HepG2 (cell line): ENCODE measurements at regions not wholly inside any gene's neighbourhood (a gene's known extent, or its start where the extent isn't known, plus 50 kb on each side); places are given as distances from the start of the nearest gene placed in this dataset.

Experiments
- ATAC-seq: fragments of 200-7000 bp; cut with Tn5 transposase; 3 replicates; pipeline ENCODE4 v1.9.1; 2020; ENCODE audit warnings: mild to moderate bottlenecking, moderate library complexity
- BruUV-seq: library from RNA; stranded (reverse); fragments of 400-500 nt; replicated peaks from 2 replicates; lab custom pipeline; 2021; lab: Mats Ljungman, UMichigan
- CTCF ChIA-PET: fragments of 300-600 bp; formaldehyde crosslinking; extraction: SDS; loops from one replicate; lab custom pipeline; 2021; ENCODE audit warnings: low total read pairs, inconsistent platforms, low intra/inter-chr PET ratio; lab: Yijun Ruan, JAX
- POLR2A ChIA-PET: fragments of 350-600 bp; sonication (Branson Sonifier 250); formaldehyde crosslinking; loops from one replicate; lab custom pipeline; 2020; ENCODE audit warnings: antibody characterized with exemption, inconsistent platforms; lab: Yijun Ruan, JAX
- DNase-seq: peaks from one replicate; pipeline ENCODE4 v3.0.0-alpha.2; 2015; ENCODE audit warnings: low spot score
- FAIRE-seq: peaks from 3 replicates; lab custom pipeline; 2011; peaks lifted over from hg19 to GRCh38; lab: Jason Lieb, UNC
- H2AFZ ChIP-seq: one replicate; pipeline ENCODE4 v1.6.1; 2011; ENCODE audit warnings: low read length, inconsistent platforms
- H3K27ac ChIP-seq: fragments of 300-600 bp; 3 replicates; pipeline ENCODE4 v1.8.0; 2011; ENCODE audit warnings: mixed run types, mild to moderate bottlenecking, mixed read lengths, low read length, inconsistent platforms; ENCODE audit not compliant: insufficient read depth; ENCODE audit errors: extremely low read length
- H3K27me3 ChIP-seq, 2 experiments: fragments of 200-600 bp in 1 of 2; 2 replicates in 1 of 2; 3 replicates in 1 of 2; pipeline versions ENCODE4 v1.6.0 to v1.8.0; 2011; ENCODE audit warnings: low read length in 2 of 2, mild to moderate bottlenecking in 2 of 2, moderate library complexity in 2 of 2, inconsistent platforms in 1 of 2; ENCODE audit not compliant: insufficient read depth in 2 of 2, control insufficient read depth in 1 of 2
- H3K36me3 ChIP-seq, 2 experiments: fragments of 200-600 bp in 1 of 2; replicated peaks in 1 of 2; 2 replicates in 1 of 2; 3 replicates in 1 of 2; pipeline versions ENCODE4 v1.5.1 to v1.8.0; 2011; ENCODE audit warnings: low read length in 2 of 2, inconsistent platforms in 1 of 2; ENCODE audit not compliant: insufficient read depth in 2 of 2, control insufficient read depth in 1 of 2
- H3K4me1 ChIP-seq: 2 replicates; pipeline ENCODE4 v1.5.1; 2012; ENCODE audit warnings: low read length, inconsistent platforms; ENCODE audit not compliant: insufficient read depth
- H3K4me2 ChIP-seq: 2 replicates; pipeline ENCODE4 v1.6.0; 2011; ENCODE audit warnings: low read depth, low read length, inconsistent platforms
- H3K4me3 ChIP-seq, 3 experiments: fragments of 200-600 bp in 1 of 3; sonication (generic), shearing (Covaris generic) in 1 of 3; replicated peaks in 1 of 3; 2 replicates each; pipeline ENCODE4 v1.5.1; 2011 to 2016; ENCODE audit warnings: low read length in 3 of 3, inconsistent platforms in 2 of 3, low read depth in 2 of 3, mild to moderate bottlenecking in 2 of 3, control low read depth in 1 of 3, mixed read lengths in 1 of 3; ENCODE audit not compliant: insufficient read depth in 1 of 3
- H3K79me2 ChIP-seq: one replicate; pipeline ENCODE4 v1.6.1; 2011; ENCODE audit warnings: low read length, inconsistent platforms; ENCODE audit not compliant: insufficient read depth
- H3K9ac ChIP-seq: 2 replicates; pipeline ENCODE4 v1.6.0; 2011; ENCODE audit warnings: mild to moderate bottlenecking, low read depth, low read length, inconsistent platforms; ENCODE audit not compliant: insufficient read depth
- H3K9me3 ChIP-seq: 2 replicates; pipeline ENCODE4 v1.5.1; 2012; ENCODE audit warnings: mild to moderate bottlenecking, low read length
- H4K20me1 ChIP-seq: 2 replicates; pipeline ENCODE4 v1.6.0; 2011; ENCODE audit warnings: inconsistent platforms, mild to moderate bottlenecking, low read length, moderate library complexity; ENCODE audit not compliant: insufficient read depth
- BATF2 ChIP-seq: sonication (generic); formaldehyde crosslinking; IDR thresholded peaks from 2 replicates; pipeline ENCODE4 v1.8.0; 2022; ENCODE audit warnings: mild to moderate bottlenecking, missing genetic modification reagents, moderate library complexity
- CREBL2 ChIP-seq: sonication (generic); formaldehyde crosslinking; IDR thresholded peaks from 2 replicates; pipeline ENCODE4 v1.8.1; 2023; ENCODE audit warnings: missing genetic modification reagents, mild to moderate bottlenecking, borderline replicate concordance
- DR1 ChIP-seq: sonication (generic); formaldehyde crosslinking; IDR thresholded peaks from 2 replicates; pipeline ENCODE4 v1.8.0; 2021; ENCODE audit warnings: mild to moderate bottlenecking, missing genetic modification reagents, inconsistent platforms
- HOXD1 ChIP-seq: sonication (generic); formaldehyde crosslinking; IDR thresholded peaks from 2 replicates; pipeline ENCODE4 v1.5.0; 2020; ENCODE audit warnings: missing genetic modification reagents
- MATR3 ChIP-seq: sonication (generic); formaldehyde crosslinking; IDR thresholded peaks from 2 replicates; pipeline ENCODE4 v1.4.0; 2020; ENCODE audit warnings: missing genetic modification reagents
- MEIS2 ChIP-seq: sonication (generic); formaldehyde crosslinking; IDR thresholded peaks from 2 replicates; pipeline ENCODE4 v1.9.0; 2021; ENCODE audit warnings: mild to moderate bottlenecking, missing genetic modification reagents
- MIER2 ChIP-seq: IDR thresholded peaks from 2 replicates; pipeline ENCODE4 v1.6.1; 2016; ENCODE audit warnings: missing biosample characterization, missing genetic modification reagents
- MTERF4 ChIP-seq: sonication (generic); formaldehyde crosslinking; IDR thresholded peaks from 2 replicates; pipeline ENCODE4 v1.8.0; 2023; ENCODE audit warnings: mild to moderate bottlenecking, missing genetic modification reagents
- ZC3H4 ChIP-seq: sonication (generic); formaldehyde crosslinking; IDR thresholded peaks from 2 replicates; pipeline ENCODE4 v1.4.0; 2020; ENCODE audit warnings: missing genetic modification reagents, borderline replicate concordance
- ZFP62 ChIP-seq: sonication (generic); formaldehyde crosslinking; IDR thresholded peaks from 2 replicates; pipeline ENCODE4 v1.4.0; 2020; ENCODE audit warnings: missing genetic modification reagents
- ZNF230 ChIP-seq: sonication (generic); formaldehyde crosslinking; IDR thresholded peaks from 2 replicates; pipeline ENCODE4 v1.4.0; 2020; ENCODE audit warnings: mild to moderate bottlenecking, missing genetic modification reagents
- WGBS: methylation state at CpG from one replicate; pipeline ENCODE4 v1.1.6; 2017; ENCODE audit warnings: low lambda C conversion rate; 5-methylcytosine and 5-hydroxymethylcytosine counted together
- in situ Hi-C: cut with HindIII; loops from 2 replicates; pipeline ENCODE4 v1.10.0; 2017; ENCODE audit warnings: low pct_unique_long_range_greater_than_20kb; ENCODE audit not compliant: extremely low pct_ligation_motif_present
- intact Hi-C: fragments of 100-400 bp; cut with micrococcal nuclease; formaldehyde crosslinking; loops from one replicate; pipeline ENCODE4 v1.10.0; 2022; ENCODE audit not compliant: unreplicated experiment
- TF ChIP-seq, protein P1 (sequence below): sonication (generic); formaldehyde crosslinking; IDR thresholded peaks from 2 replicates; pipeline ENCODE4 v1.8.1; 2022; ENCODE audit warnings: low read depth, mild to moderate bottlenecking, missing genetic modification reagents
- TF ChIP-seq, protein P2 (sequence below): sonication (generic); formaldehyde crosslinking; IDR thresholded peaks from 2 replicates; pipeline ENCODE4 v1.4.0; 2020; ENCODE audit warnings: missing genetic modification reagents, borderline replicate concordance
- TF ChIP-seq, protein P3 (sequence below): sonication (generic); formaldehyde crosslinking; IDR thresholded peaks from 2 replicates; pipeline ENCODE4 v1.4.0; 2020; ENCODE audit warnings: mild to moderate bottlenecking, low read depth, missing genetic modification reagents

- H3K79me2 ChIP-seq = no peaks in the 10 kb centered on the region
- in situ Hi-C loops (loop anchor here (25.0 kb wide), 1 partner anchor 753 kb away; the partner anchor contains the start of gene PNPLA5), intact Hi-C loops (no loop called here)
- POLR2A ChIA-PET = no interaction called here
- peaks cover 0 to 6% of the 10 kb centered on the region in 2 experiments; a peak in 1 of 5 replicates for H3K27me3 ChIP-seq
- no peak overlapping the region for H2AFZ ChIP-seq
- no peak overlapping the region for H3K4me2 ChIP-seq
- H4K20me1 ChIP-seq = no peaks in the 10 kb centered on the region
- H3K27ac ChIP-seq = no peak overlapping the region
- no peak; the same call in 2 of the 3 replicates for ATAC-seq
- H3K9me3 ChIP-seq = no peaks in the 10 kb centered on the region
- no peak for DNase-seq
- TF ChIP-seq, protein P1, sequence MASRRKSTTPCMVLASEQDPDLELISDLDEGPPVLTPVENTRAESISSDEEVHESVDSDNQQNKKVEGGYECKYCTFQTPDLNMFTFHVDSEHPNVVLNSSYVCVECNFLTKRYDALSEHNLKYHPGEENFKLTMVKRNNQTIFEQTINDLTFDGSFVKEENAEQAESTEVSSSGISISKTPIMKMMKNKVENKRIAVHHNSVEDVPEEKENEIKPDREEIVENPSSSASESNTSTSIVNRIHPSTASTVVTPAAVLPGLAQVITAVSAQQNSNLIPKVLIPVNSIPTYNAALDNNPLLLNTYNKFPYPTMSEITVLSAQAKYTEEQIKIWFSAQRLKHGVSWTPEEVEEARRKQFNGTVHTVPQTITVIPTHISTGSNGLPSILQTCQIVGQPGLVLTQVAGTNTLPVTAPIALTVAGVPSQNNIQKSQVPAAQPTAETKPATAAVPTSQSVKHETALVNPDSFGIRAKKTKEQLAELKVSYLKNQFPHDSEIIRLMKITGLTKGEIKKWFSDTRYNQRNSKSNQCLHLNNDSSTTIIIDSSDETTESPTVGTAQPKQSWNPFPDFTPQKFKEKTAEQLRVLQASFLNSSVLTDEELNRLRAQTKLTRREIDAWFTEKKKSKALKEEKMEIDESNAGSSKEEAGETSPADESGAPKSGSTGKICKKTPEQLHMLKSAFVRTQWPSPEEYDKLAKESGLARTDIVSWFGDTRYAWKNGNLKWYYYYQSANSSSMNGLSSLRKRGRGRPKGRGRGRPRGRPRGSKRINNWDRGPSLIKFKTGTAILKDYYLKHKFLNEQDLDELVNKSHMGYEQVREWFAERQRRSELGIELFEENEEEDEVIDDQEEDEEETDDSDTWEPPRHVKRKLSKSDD (CRISPR knock-in tag) = no peak
- TF ChIP-seq DR1 (CRISPR knock-in tag) (no peak), ZC3H4 (CRISPR knock-in tag) (no peak), CREBL2 (CRISPR knock-in tag) (no peak), MEIS2 (CRISPR knock-in tag) (no peak), HOXD1 (no peak), MIER2 (CRISPR knock-in tag) (no peak), MATR3 (CRISPR knock-in tag) (no peak), BATF2 (no peak), ZFP62 (CRISPR knock-in tag) (no peak), ZNF230 (CRISPR knock-in tag) (no peak), MTERF4 (CRISPR knock-in tag) (no peak)
- TF ChIP-seq, protein P2, sequence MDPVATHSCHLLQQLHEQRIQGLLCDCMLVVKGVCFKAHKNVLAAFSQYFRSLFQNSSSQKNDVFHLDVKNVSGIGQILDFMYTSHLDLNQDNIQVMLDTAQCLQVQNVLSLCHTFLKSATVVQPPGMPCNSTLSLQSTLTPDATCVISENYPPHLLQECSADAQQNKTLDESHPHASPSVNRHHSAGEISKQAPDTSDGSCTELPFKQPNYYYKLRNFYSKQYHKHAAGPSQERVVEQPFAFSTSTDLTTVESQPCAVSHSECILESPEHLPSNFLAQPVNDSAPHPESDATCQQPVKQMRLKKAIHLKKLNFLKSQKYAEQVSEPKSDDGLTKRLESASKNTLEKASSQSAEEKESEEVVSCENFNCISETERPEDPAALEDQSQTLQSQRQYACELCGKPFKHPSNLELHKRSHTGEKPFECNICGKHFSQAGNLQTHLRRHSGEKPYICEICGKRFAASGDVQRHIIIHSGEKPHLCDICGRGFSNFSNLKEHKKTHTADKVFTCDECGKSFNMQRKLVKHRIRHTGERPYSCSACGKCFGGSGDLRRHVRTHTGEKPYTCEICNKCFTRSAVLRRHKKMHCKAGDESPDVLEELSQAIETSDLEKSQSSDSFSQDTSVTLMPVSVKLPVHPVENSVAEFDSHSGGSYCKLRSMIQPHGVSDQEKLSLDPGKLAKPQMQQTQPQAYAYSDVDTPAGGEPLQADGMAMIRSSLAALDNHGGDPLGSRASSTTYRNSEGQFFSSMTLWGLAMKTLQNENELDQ (CRISPR knock-in tag) = no peak
- TF ChIP-seq, protein P3, sequence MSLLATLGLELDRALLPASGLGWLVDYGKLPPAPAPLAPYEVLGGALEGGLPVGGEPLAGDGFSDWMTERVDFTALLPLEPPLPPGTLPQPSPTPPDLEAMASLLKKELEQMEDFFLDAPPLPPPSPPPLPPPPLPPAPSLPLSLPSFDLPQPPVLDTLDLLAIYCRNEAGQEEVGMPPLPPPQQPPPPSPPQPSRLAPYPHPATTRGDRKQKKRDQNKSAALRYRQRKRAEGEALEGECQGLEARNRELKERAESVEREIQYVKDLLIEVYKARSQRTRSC (CRISPR knock-in tag) = no peak
- H3K4me3 ChIP-seq = no peak overlapping the region
- CTCF ChIA-PET = no interaction called here
- 24% methylated on average over 12 of the region's 12 CpGs for WGBS
- no peak for FAIRE-seq
- no TSS peak for BruUV-seq
- peaks cover 24% of the 10 kb centered on the region for H3K4me1 ChIP-seq
- H3K36me3 ChIP-seq = no peaks in the 10 kb centered on the region
- no peak overlapping the region for H3K9ac ChIP-seq
Observed at GRCh38 chr22:44640618-44641155, 61.3 kb upstream of the PRR5 start.
